SK-N-SH (cell line): ENCODE measurements at regions not wholly inside any gene's neighbourhood (a gene's known extent, or its start where the extent isn't known, plus 50 kb on each side); places are given as distances from the start of the nearest gene placed in this dataset.

Source experiments
- CTCF ChIA-PET: fragments of 300-600, 350-600 bp; formaldehyde crosslinking; extraction: SDS; loops from one replicate; lab custom pipeline; 2021; lab: Yijun Ruan, JAX
- POLR2A ChIA-PET: fragments of 350-600 bp; sonication (Branson Sonifier 250); formaldehyde crosslinking; extraction: SDS; loops from one replicate; lab custom pipeline; 2020; ENCODE audit warnings: antibody characterized with exemption, inconsistent platforms; lab: Yijun Ruan, JAX
- DNase-seq: peaks from one replicate; pipeline ENCODE4 v3.0.0; 2012
- H2AFZ ChIP-seq: fragments of 200-600 bp; sonication (generic); 2 replicates; pipeline ENCODE4 v1.8.1; 2016; ENCODE audit warnings: antibody characterized with exemption, mild to moderate bottlenecking, low read depth
- H3F3A ChIP-seq: fragments of 200-600 bp; sonication (generic); replicated peaks from 2 replicates; pipeline ENCODE3; 2016; ENCODE audit warnings: antibody characterized with exemption, mild to moderate bottlenecking; ENCODE audit not compliant: insufficient read depth
- H3K27ac ChIP-seq, 2 experiments: fragments of 200-500 bp in 1 of 2; fragments of 200-600 bp in 1 of 2; sonication (Bioruptor generic) in 1 of 2; sonication (generic), shearing (Covaris generic) in 1 of 2; 2 replicates each; pipeline versions ENCODE4 v1.5.1 to v1.6.1; 2014 to 2016; ENCODE audit warnings: low read depth in 2 of 2, inconsistent platforms in 1 of 2, low read length in 1 of 2, mild to moderate bottlenecking in 1 of 2, mixed read lengths in 1 of 2
- H3K27me3 ChIP-seq: fragments of 200-600 bp; sonication (generic), shearing (Covaris generic); 2 replicates; pipeline ENCODE4 v1.6.1; 2016; ENCODE audit warnings: mixed run types; ENCODE audit not compliant: insufficient read depth
- H3K36me3 ChIP-seq, 2 experiments: fragments of 200-500 bp in 1 of 2; fragments of 200-600 bp in 1 of 2; sonication (Bioruptor generic) in 1 of 2; sonication (generic) in 1 of 2; replicated peaks in 1 of 2; 2 replicates each; pipeline versions ENCODE3 to v1.5.1; 2014 to 2016; ENCODE audit warnings: low read length in 1 of 2, mild to moderate bottlenecking in 1 of 2; ENCODE audit not compliant: insufficient read depth in 2 of 2, control insufficient read depth in 1 of 2
- H3K4me1 ChIP-seq, 2 experiments: fragments of 200-500 bp in 1 of 2; fragments of 200-600 bp in 1 of 2; sonication (Bioruptor generic) in 1 of 2; sonication (generic), shearing (Covaris generic) in 1 of 2; 2 replicates each; pipeline versions ENCODE4 v1.5.1 to v1.6.1; 2014 to 2016; ENCODE audit warnings: low read depth in 1 of 2, low read length in 1 of 2, mixed run types in 1 of 2; ENCODE audit not compliant: insufficient read depth in 2 of 2, control insufficient read depth in 1 of 2
- H3K4me2 ChIP-seq: fragments of 200-600 bp; sonication (generic), shearing (Covaris generic); 2 replicates; pipeline ENCODE4 v1.6.1; 2017; ENCODE audit warnings: mixed run types
- H3K4me3 ChIP-seq, 2 experiments: fragments of 200-500 bp in 1 of 2; fragments of 200-600 bp in 1 of 2; sonication (Bioruptor generic) in 1 of 2; sonication (generic), shearing (Covaris generic) in 1 of 2; 2 replicates each; pipeline versions ENCODE4 v1.5.1 to v1.8.1; 2014 to 2016; ENCODE audit warnings: low read depth in 2 of 2, inconsistent platforms in 1 of 2, low read length in 1 of 2, mild to moderate bottlenecking in 1 of 2, mixed read lengths in 1 of 2, moderate library complexity in 1 of 2
- H3K79me2 ChIP-seq: fragments of 200-600 bp; sonication (generic); 2 replicates; pipeline ENCODE4 v1.8.1; 2017; ENCODE audit warnings: mild to moderate bottlenecking; ENCODE audit not compliant: insufficient read depth
- H3K9ac ChIP-seq: fragments of 200-600 bp; sonication (generic); 2 replicates; pipeline ENCODE4 v1.6.1; 2017; ENCODE audit warnings: mixed run types
- H3K9me2 ChIP-seq: fragments of 200-600 bp; sonication (generic); 2 replicates; pipeline ENCODE4 v1.6.1; 2017; ENCODE audit warnings: mixed run types
- H3K9me3 ChIP-seq: fragments of 200-600 bp; sonication (generic); 2 replicates; pipeline ENCODE4 v1.6.1; 2017; ENCODE audit warnings: mixed run types, mild to moderate bottlenecking, moderate library complexity
- H4K20me1 ChIP-seq: fragments of 200-600 bp; sonication (generic); 2 replicates; pipeline ENCODE4 v1.6.1; 2017; ENCODE audit warnings: mild to moderate bottlenecking, mixed run types; ENCODE audit not compliant: insufficient read depth
- EP300 ChIP-seq, 2 experiments: IDR thresholded peaks; 2 replicates each; pipeline versions ENCODE4 v1.4.0 to v1.6.1; 2012; ENCODE audit warnings: borderline replicate concordance in 1 of 2, low read depth in 1 of 2, low read length in 1 of 2
- GABPA ChIP-seq: IDR thresholded peaks from 2 replicates; pipeline ENCODE4 v1.4.0; 2012; ENCODE audit warnings: low read depth, mild to moderate bottlenecking
- NFIC ChIP-seq: IDR thresholded peaks from 2 replicates; pipeline ENCODE4 v1.4.0; 2012; ENCODE audit warnings: borderline replicate concordance
- NRF1 ChIP-seq: IDR thresholded peaks from 2 replicates; pipeline ENCODE4 v1.6.1; 2012; ENCODE audit warnings: low read depth, mild to moderate bottlenecking, low read length
- RAD21 ChIP-seq: IDR thresholded peaks from 2 replicates; pipeline ENCODE4 v1.6.1; 2012; ENCODE audit warnings: mild to moderate bottlenecking, low read length
- RCOR1 ChIP-seq: fragments of 150-350 bp; IDR thresholded peaks from 2 replicates; pipeline ENCODE4 v1.6.1; 2017; ENCODE audit warnings: antibody characterized with exemption, low read length
- REST ChIP-seq: IDR thresholded peaks from 2 replicates; pipeline ENCODE4 v1.6.1; 2012; ENCODE audit warnings: mild to moderate bottlenecking, low read depth, low read length, moderate library complexity
- SIN3A ChIP-seq: IDR thresholded peaks from 2 replicates; pipeline ENCODE4 v1.6.1; 2012; ENCODE audit warnings: low read depth, mild to moderate bottlenecking, low read length, moderate library complexity, borderline replicate concordance
- TEAD4 ChIP-seq: IDR thresholded peaks from 2 replicates; pipeline ENCODE4 v1.4.0; 2012; ENCODE audit warnings: mild to moderate bottlenecking, borderline replicate concordance; ENCODE audit not compliant: insufficient read depth
- USF1 ChIP-seq: IDR thresholded peaks from 2 replicates; pipeline ENCODE4 v1.4.0; 2012; ENCODE audit warnings: low read depth, borderline replicate concordance
- YY1 ChIP-seq: IDR thresholded peaks from 2 replicates; pipeline ENCODE4 v1.4.0; 2012; ENCODE audit warnings: low read depth, mild to moderate bottlenecking
- ZBTB33 ChIP-seq: IDR thresholded peaks from 2 replicates; pipeline ENCODE4 v1.4.0; 2012; ENCODE audit warnings: low read depth, borderline replicate concordance
- WGBS: methylation state at CpG from one replicate; pipeline ENCODE4 v1.1.6; 2017; ENCODE audit warnings: low lambda C conversion rate; 5-methylcytosine and 5-hydroxymethylcytosine counted together

GRCh38 chr3:87778876-87779275, 279.9 kb downstream of the CGGBP1 start:
- Histone ChIP-seq H3K4me2 (no peak overlapping the region), H3K9ac (no peak overlapping the region), H3K4me3 (no peak overlapping the region), H2AFZ (no peak overlapping the region), H3K9me3 (no peaks in the 10 kb centered on the region), H3K27ac (no peak overlapping the region), H3K79me2 (no peaks in the 10 kb centered on the region), H3K27me3 (no peaks in the 10 kb centered on the region), H3K9me2 (no peaks in the 10 kb centered on the region), H3F3A (no peaks in the 10 kb centered on the region), H3K4me1 (no peaks in the 10 kb centered on the region), H3K36me3 (no peaks in the 10 kb centered on the region), H4K20me1 (no peaks in the 10 kb centered on the region)
- ChIA-PET POLR2A (no interaction called here), CTCF (no interaction called here)
- WGBS = 0% methylated on average over 1 of the region's 1 CpG
- no peak for DNase-seq
- TF ChIP-seq YY1 (no peak), NFIC (no peak), EP300 (IDR thresholded peaks at IDR 0.05; ENCODE audit: borderline replicate concordance in 1 of 2, low read depth in 1 of 2, low read length in 1 of 2) (no peak), REST (no peak), SIN3A (no peak), ZBTB33 (no peak), GABPA (no peak), RAD21 (no peak), NRF1 (no peak), USF1 (no peak), TEAD4 (no peak), RCOR1 (no peak)
